Fibroblast of pulmonary artery (primary cell): ENCODE measurements at regions not wholly inside any gene's neighbourhood (a gene's known extent, or its start where the extent isn't known, plus 50 kb on each side); places are given as distances from the start of the nearest gene placed in this dataset.

ENCODE experiments used
- DNase-seq: peaks from one replicate; pipeline ENCODE4 v3.0.0-alpha.2; 2010; ENCODE audit warnings: low read depth
- H3K4me3 ChIP-seq: replicated peaks from 2 replicates; pipeline ENCODE4 v1.5.1; 2011; ENCODE audit warnings: low read depth, mild to moderate bottlenecking, control low read depth, low read length, moderate library complexity
- TF ChIP-seq, protein P1 (sequence below): IDR thresholded peaks from 2 replicates; pipeline ENCODE4 v1.5.1; 2011; ENCODE audit warnings: mild to moderate bottlenecking, control low read depth, low read length, inconsistent platforms; ENCODE audit errors: missing control alignments

GRCh38 chr6:71725126-71725470 is 161.3 kb upstream of the RIMS1 start:
- TF ChIP-seq, protein P1, sequence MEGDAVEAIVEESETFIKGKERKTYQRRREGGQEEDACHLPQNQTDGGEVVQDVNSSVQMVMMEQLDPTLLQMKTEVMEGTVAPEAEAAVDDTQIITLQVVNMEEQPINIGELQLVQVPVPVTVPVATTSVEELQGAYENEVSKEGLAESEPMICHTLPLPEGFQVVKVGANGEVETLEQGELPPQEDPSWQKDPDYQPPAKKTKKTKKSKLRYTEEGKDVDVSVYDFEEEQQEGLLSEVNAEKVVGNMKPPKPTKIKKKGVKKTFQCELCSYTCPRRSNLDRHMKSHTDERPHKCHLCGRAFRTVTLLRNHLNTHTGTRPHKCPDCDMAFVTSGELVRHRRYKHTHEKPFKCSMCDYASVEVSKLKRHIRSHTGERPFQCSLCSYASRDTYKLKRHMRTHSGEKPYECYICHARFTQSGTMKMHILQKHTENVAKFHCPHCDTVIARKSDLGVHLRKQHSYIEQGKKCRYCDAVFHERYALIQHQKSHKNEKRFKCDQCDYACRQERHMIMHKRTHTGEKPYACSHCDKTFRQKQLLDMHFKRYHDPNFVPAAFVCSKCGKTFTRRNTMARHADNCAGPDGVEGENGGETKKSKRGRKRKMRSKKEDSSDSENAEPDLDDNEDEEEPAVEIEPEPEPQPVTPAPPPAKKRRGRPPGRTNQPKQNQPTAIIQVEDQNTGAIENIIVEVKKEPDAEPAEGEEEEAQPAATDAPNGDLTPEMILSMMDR: no peak
- no peak for DNase-seq
- no peak overlapping the region for H3K4me3 ChIP-seq

DNA sequence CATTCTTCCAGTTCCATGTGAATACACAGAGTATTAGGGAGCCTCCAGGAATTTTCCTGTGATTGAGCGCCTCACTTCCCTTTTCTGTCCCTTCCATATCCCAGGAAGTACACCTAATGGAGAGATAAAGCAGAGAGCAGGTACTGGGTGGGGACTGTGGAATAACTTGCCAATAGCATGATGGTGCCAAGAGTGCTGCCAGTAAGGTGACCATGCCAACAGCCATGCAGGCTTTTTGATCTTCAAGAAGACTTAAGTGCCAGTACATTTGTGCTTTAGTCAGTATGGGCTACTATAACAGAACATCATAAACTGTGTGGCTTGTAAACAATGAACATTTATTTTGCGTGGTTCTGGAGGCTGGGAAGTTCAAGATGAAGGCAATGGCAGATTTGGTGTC is 160.2 kb upstream of the RIMS1 start:
- DNase-seq: no peak
- H3K4me3 ChIP-seq: no peak overlapping the region
- TF ChIP-seq, protein P1: no peak

DNA sequence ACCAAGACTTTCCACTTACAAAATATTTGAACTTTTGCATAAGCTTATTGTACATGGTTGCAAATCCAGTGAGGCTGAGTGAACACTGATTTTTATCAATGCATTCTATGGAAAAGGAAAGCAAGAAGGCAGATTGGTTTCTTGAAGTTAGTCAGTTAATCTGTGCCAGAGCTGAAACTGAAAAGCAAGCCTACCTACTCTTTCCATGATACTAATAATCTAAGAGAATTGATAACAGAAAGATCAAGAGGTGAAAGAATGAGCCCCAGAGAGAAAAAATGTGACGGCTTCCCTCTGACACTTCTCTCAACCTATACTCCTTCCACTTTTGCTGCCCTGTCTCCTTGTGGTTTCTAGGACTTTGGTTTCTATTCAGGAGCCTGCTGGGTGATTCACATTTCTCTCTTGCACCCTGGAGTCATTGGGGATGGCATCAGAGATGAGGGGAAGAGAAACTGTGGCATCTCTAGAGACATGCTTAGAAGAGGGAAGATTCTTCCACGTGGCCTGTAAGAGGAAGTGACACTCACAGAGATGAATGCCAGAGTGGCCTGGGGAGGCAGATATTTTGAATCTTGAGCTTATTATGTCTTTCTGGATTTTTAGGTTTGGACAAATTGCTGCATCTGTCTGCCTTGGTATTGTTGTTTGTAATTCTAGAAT is 158.6 kb upstream of the RIMS1 start:
- TF ChIP-seq, protein P1: no peak
- no peak for DNase-seq

GRCh38 chr6:71730284-71730683 is 156.1 kb upstream of the RIMS1 start:
- H3K4me3 ChIP-seq: no peak overlapping the region
- TF ChIP-seq, protein P1: no peak
- no peak for DNase-seq

More for the DNA sequence above, 158.6 kb upstream of the RIMS1 start:
- H3K4me3 ChIP-seq: no peak overlapping the region

DNA sequence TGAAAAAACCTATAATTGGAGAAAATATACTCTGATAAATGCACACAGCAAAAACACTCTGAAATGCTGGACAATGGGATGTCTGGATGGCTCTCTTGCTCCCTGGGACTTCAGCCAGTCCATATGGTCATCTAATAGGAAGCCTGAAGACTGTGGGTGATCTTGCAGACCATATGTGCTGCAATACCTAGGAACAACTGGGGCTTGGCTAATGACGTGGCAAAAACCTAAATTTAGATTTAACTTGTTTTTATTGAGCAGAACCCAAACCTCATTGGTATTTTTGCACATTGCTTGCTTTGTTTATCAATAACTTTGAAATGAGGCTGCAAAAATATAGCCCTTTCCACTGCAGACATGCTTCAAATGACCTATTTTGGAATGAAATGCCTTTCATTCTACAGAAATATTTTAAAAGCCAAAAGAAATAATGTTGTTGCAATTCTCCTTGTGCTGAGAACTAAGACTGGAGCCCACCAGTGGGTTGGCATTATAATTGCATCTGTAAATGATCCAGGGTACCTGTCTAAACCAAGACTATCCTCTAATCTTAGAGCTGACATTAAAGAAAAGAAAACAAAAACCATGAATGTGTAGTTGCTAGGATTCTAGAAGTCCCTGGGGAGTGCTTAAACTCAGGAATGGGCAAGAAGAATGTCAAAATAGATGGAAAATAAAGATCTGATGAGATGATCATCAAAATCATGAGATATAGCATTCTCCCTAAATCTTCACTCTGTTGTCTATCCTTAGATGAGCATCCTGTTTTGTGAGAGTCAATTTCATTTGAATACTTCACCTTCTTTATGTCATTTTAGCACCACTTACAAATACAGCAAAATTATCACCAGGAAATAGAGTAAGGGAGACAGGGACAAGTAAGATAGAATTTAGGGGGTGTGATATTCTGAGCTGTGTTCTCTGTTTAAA is 152.1 kb upstream of the RIMS1 start:
- DNase-seq: no peak
- no peak overlapping the region for H3K4me3 ChIP-seq
- TF ChIP-seq, protein P1: no peak

GRCh38 chr6:71737953-71738352 is 148.4 kb upstream of the RIMS1 start:
- TF ChIP-seq, protein P1: no peak
- DNase-seq: no peak

More at GRCh38 chr6:71737953-71738352, 148.4 kb upstream of the RIMS1 start:
- no peak overlapping the region for H3K4me3 ChIP-seq
